OCI-LY7 (cell line): ENCODE measurements at regions not wholly inside any gene's neighbourhood (a gene's known extent, or its start where the extent isn't known, plus 50 kb on each side); places are given as distances from the start of the nearest gene placed in this dataset.

ENCODE experiments used
- BruUV-seq: library from RNA; stranded (reverse); fragments of 400-500 nt; replicated peaks from 2 replicates; lab custom pipeline; 2021; lab: Mats Ljungman, UMichigan
- CTCF ChIA-PET: fragments of 300-600 bp; sonication (Branson Sonifier 250); formaldehyde crosslinking; loops from one replicate; lab custom pipeline; 2022; ENCODE audit warnings: antibody characterized with exemption; ENCODE audit not compliant: unreplicated experiment; lab: Charles Lee
- POLR2A ChIA-PET: fragments of 300-600 bp; sonication (Branson Sonifier 250); formaldehyde crosslinking; loops from one replicate; lab custom pipeline; 2022; ENCODE audit warnings: antibody characterized with exemption; lab: Charles Lee
- DNase-seq: peaks from one replicate; pipeline ENCODE4 v3.0.0-alpha.2; 2015; ENCODE audit warnings: low spot score
- H2AFZ ChIP-seq: fragments of 200-600 bp; sonication (generic), shearing (Covaris generic); 2 replicates; pipeline ENCODE4 v1.6.1; 2014; ENCODE audit warnings: mild to moderate bottlenecking, antibody characterized with exemption, low read length, moderate library complexity
- H3K27ac ChIP-seq: fragments of 200-600 bp; sonication (generic); 2 replicates; pipeline ENCODE4 v1.5.1; 2014; ENCODE audit warnings: mixed run types, low read depth, mild to moderate bottlenecking, moderate library complexity, low read length, inconsistent platforms; ENCODE audit not compliant: poor library complexity, severe bottlenecking
- H3K36me3 ChIP-seq: fragments of 200-600 bp; sonication (generic); 2 replicates; pipeline ENCODE4 v1.6.1; 2014; ENCODE audit warnings: mild to moderate bottlenecking, antibody characterized with exemption, low read length, moderate library complexity, mixed read lengths; ENCODE audit not compliant: insufficient read depth
- H3K4me1 ChIP-seq: fragments of 200-600 bp; sonication (generic); 2 replicates; pipeline ENCODE4 v1.5.1; 2014; ENCODE audit warnings: mild to moderate bottlenecking, low read length; ENCODE audit not compliant: insufficient read depth, poor library complexity, severe bottlenecking
- H3K4me2 ChIP-seq: fragments of 200-600 bp; sonication (generic); 2 replicates; pipeline ENCODE4 v1.6.1; 2014; ENCODE audit warnings: mild to moderate bottlenecking, low read length
- H3K4me3 ChIP-seq: fragments of 200-600 bp; sonication (generic); 2 replicates; pipeline ENCODE4 v1.5.1; 2014; ENCODE audit warnings: mild to moderate bottlenecking, low read depth, low read length; ENCODE audit not compliant: poor library complexity, severe bottlenecking
- H3K79me2 ChIP-seq: fragments of 200-600 bp; sonication (generic); 2 replicates; pipeline ENCODE4 v1.6.1; 2016; ENCODE audit warnings: low read depth, mild to moderate bottlenecking, low read length, moderate library complexity, mixed read lengths; ENCODE audit not compliant: insufficient read depth
- H3K9me2 ChIP-seq: fragments of 200-600 bp; sonication (generic); 2 replicates; pipeline ENCODE4 v1.6.1; 2016; ENCODE audit warnings: mild to moderate bottlenecking, low read length, mixed read lengths; ENCODE audit not compliant: insufficient read depth
- H3K9me3 ChIP-seq: fragments of 200-600 bp; sonication (generic); 2 replicates; pipeline ENCODE4 v1.6.1; 2014; ENCODE audit warnings: mild to moderate bottlenecking, mixed run types, low read length, mixed read lengths
- H4K20me1 ChIP-seq: fragments of 200-600 bp; sonication (generic); 2 replicates; pipeline ENCODE4 v1.6.1; 2014; ENCODE audit warnings: mild to moderate bottlenecking, antibody characterized with exemption, low read length, moderate library complexity, mixed read lengths; ENCODE audit not compliant: insufficient read depth
- EZH2phosphoT487 ChIP-seq: fragments of 200-600 bp; sonication (generic); IDR thresholded peaks from 2 replicates; pipeline ENCODE4 v1.6.1; 2018; ENCODE audit warnings: low read depth, borderline replicate concordance, mild to moderate bottlenecking, mixed run types, antibody characterized with exemption, low read length, moderate library complexity, mixed read lengths
- intact Hi-C: fragments of 100-400 bp; cut with micrococcal nuclease; formaldehyde crosslinking; loops from one replicate; pipeline ENCODE4 v1.10.0; 2022; ENCODE audit not compliant: unreplicated experiment
- TF ChIP-seq, protein P1 (sequence below): fragments of 200-600 bp; sonication (generic); conservative IDR thresholded peaks from 2 replicates; pipeline ENCODE4 v1.5.1; 2014; ENCODE audit warnings: mild to moderate bottlenecking, antibody characterized with exemption, low read length, moderate library complexity, mixed read lengths

DNA sequence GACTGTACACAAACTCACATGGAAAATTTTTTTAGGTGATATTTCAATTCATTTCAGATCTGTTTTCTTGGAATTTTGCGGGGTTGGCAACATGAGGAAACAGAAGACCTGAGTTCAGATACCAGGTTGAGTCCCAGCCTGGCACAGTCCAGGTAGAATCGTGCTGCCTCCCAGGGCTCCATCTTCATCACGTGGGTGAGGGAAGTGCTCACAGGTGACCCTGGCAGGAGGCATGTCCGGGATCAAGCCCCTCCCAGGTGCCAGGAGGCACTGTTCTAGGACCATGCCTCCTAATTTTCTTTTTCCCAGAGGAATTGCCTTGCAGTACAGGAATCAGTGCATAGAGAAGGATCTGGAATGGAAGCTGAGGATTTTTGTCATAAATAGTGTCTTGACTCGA is 318.3 kb upstream of the IRX4 start:
- no peaks in the 10 kb centered on the region for H3K79me2 ChIP-seq
- H3K9me2 ChIP-seq: no peaks in the 10 kb centered on the region
- H3K9me3 ChIP-seq: no peaks in the 10 kb centered on the region
- no peak overlapping the region for H3K27ac ChIP-seq
- DNase-seq: no peak
- H4K20me1 ChIP-seq: no peaks in the 10 kb centered on the region
- no TSS peak for BruUV-seq
- intact Hi-C loops: no loop called here
- TF ChIP-seq EZH2phosphoT487: no peak
- TF ChIP-seq, protein P1, sequence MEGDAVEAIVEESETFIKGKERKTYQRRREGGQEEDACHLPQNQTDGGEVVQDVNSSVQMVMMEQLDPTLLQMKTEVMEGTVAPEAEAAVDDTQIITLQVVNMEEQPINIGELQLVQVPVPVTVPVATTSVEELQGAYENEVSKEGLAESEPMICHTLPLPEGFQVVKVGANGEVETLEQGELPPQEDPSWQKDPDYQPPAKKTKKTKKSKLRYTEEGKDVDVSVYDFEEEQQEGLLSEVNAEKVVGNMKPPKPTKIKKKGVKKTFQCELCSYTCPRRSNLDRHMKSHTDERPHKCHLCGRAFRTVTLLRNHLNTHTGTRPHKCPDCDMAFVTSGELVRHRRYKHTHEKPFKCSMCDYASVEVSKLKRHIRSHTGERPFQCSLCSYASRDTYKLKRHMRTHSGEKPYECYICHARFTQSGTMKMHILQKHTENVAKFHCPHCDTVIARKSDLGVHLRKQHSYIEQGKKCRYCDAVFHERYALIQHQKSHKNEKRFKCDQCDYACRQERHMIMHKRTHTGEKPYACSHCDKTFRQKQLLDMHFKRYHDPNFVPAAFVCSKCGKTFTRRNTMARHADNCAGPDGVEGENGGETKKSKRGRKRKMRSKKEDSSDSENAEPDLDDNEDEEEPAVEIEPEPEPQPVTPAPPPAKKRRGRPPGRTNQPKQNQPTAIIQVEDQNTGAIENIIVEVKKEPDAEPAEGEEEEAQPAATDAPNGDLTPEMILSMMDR: no peak
- no peak overlapping the region for H3K4me2 ChIP-seq
- POLR2A ChIA-PET: no interaction called here
- H3K36me3 ChIP-seq: no peaks in the 10 kb centered on the region
- H3K4me1 ChIP-seq: no peaks in the 10 kb centered on the region
- H3K4me3 ChIP-seq: no peak overlapping the region
- CTCF ChIA-PET: no interaction called here
- no peak overlapping the region for H2AFZ ChIP-seq

- no peaks in the 10 kb centered on the region for H3K9me3 ChIP-seq
- no peak overlapping the region for H3K27ac ChIP-seq
- ChIA-PET POLR2A (no interaction called here), CTCF (no interaction called here)
- DNase-seq: no peak
- no peaks in the 10 kb centered on the region for H3K36me3 ChIP-seq
- intact Hi-C loops: no loop called here
- no peak for TF ChIP-seq EZH2phosphoT487
- TF ChIP-seq, protein P1: no peak
- H3K4me2 ChIP-seq: no peak overlapping the region
- no peak overlapping the region for H2AFZ ChIP-seq
- no TSS peak for BruUV-seq
- no peaks in the 10 kb centered on the region for H3K79me2 ChIP-seq
- no peak overlapping the region for H3K4me3 ChIP-seq
- no peaks in the 10 kb centered on the region for H4K20me1 ChIP-seq
- no peaks in the 10 kb centered on the region for H3K4me1 ChIP-seq
- no peaks in the 10 kb centered on the region for H3K9me2 ChIP-seq
Measured at GRCh38 chr5:2200261-2200950, 317.7 kb upstream of the IRX4 start.

DNA sequence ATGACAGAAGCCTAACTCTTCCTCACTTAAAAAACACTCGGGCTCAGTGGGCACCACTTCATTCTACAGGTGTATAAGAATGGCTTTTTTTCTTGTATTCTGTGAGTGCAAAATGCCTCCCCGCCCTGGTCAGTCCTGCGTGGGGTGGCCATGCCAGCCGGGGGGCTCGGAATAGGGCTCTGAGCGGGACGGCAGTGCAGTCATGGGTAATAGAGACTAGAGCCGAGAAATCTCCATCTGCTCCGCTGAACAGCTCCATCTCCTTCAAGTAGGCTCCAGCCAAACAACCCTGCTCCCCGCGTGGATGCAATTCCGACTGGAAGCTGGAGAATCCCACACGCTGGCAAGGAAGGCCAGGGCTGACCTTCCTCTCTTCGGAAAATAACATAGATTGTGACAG is 317.0 kb upstream of the IRX4 start:
- no peak overlapping the region for H2AFZ ChIP-seq
- intact Hi-C loops: no loop called here
- POLR2A ChIA-PET: no interaction called here

More for the DNA sequence above, 317.0 kb upstream of the IRX4 start:
- no peaks in the 10 kb centered on the region for H3K9me3 ChIP-seq
- no peak for DNase-seq
- CTCF ChIA-PET: no interaction called here
- H3K9me2 ChIP-seq: no peaks in the 10 kb centered on the region
- H3K4me3 ChIP-seq: no peak overlapping the region
- H3K4me2 ChIP-seq: no peak overlapping the region
- H3K36me3 ChIP-seq: no peaks in the 10 kb centered on the region
- no peak for TF ChIP-seq EZH2phosphoT487
- TF ChIP-seq, protein P1: no peak
- H4K20me1 ChIP-seq: no peaks in the 10 kb centered on the region
- H3K4me1 ChIP-seq: no peaks in the 10 kb centered on the region
- H3K27ac ChIP-seq: no peak overlapping the region
- no peaks in the 10 kb centered on the region for H3K79me2 ChIP-seq
- BruUV-seq: no TSS peak
